Thoracic aorta (tissue), 2 donors: ENCODE measurements at regions not wholly inside any gene's neighbourhood (a gene's known extent, or its start where the extent isn't known, plus 50 kb on each side); places are given as distances from the start of the nearest gene placed in this dataset.
"Not testable (repeated sequence)": the region's sequence is repeated elsewhere in the genome, so short reads cannot be mapped to it uniquely, and the experiment has no call there.

Experiments
- ATAC-seq: fragments of 150-250 bp; one replicate; pipeline ENCODE4 v1.8.0; 2017; ENCODE audit warnings: low read depth; ENCODE audit not compliant: insufficient number of reproducible peaks, low FRiP score
- DNase-seq: peaks from one replicate; pipeline ENCODE4 v3.0.0-alpha.2; 2020; ENCODE audit warnings: low spot score
- H3K27ac ChIP-seq, 2 donors: fragments of 200-600 bp; sonication (generic); 1 replicate in 1 of 2; 2 replicates in 1 of 2; pipeline ENCODE4 v1.5.1; 2016; ENCODE audit warnings: mild to moderate bottlenecking in 2 of 2, moderate library complexity in 2 of 2
- H3K27me3 ChIP-seq: fragments of 200-600 bp; sonication (generic); replicated peaks from 2 replicates; pipeline ENCODE4 v1.6.0; 2016; ENCODE audit warnings: mild to moderate bottlenecking; ENCODE audit not compliant: insufficient read depth
- H3K36me3 ChIP-seq: fragments of 200-600 bp; sonication (generic); one replicate; pipeline ENCODE4 v1.5.1; 2016
- H3K4me1 ChIP-seq, 2 donors: fragments of 200-600 bp; sonication (generic); 1 replicate in 1 of 2; 2 replicates in 1 of 2; pipeline versions ENCODE4 v1.5.1 to v1.6.0; 2016; ENCODE audit warnings: low read depth in 2 of 2, mild to moderate bottlenecking in 1 of 2; ENCODE audit not compliant: control insufficient read depth in 1 of 2
- H3K4me3 ChIP-seq: fragments of 200-600 bp; sonication (generic); 2 replicates; pipeline ENCODE4 v1.5.1; 2016; ENCODE audit warnings: mild to moderate bottlenecking
- H3K9me3 ChIP-seq: fragments of 200-600 bp; sonication (generic); 2 replicates; pipeline ENCODE4 v1.5.1; 2016
- CTCF ChIP-seq: fragments of 200-600 bp; sonication (generic); IDR thresholded peaks from one replicate; pipeline ENCODE4 v1.5.1; 2019; ENCODE audit warnings: antibody characterized with exemption

- Histone ChIP-seq H3K36me3 (no peaks in the 10 kb centered on the region), H3K9me3 (no peaks in the 10 kb centered on the region), H3K4me1 (peaks cover 3 to 9% of the 10 kb centered on the region in 2 donors), H3K27me3 (no peaks in the 10 kb centered on the region), H3K4me3 (no peak overlapping the region), H3K27ac (no peak overlapping the region)
- no peak for TF ChIP-seq CTCF
- no peak for ATAC-seq
- DNase-seq, result no peak
Observed at GRCh38 chr11:96543177-96543576, 153.4 kb downstream of the JRKL start.

- H3K4me1 ChIP-seq, DNase-seq, H3K9me3 ChIP-seq, H3K4me3 ChIP-seq, H3K27ac ChIP-seq, ATAC-seq, H3K27me3 ChIP-seq, H3K36me3 ChIP-seq: not testable (repeated sequence)
Observed at GRCh38 chr11:96545192-96545591, 155.4 kb downstream of the JRKL start.

GRCh38 chr11:96551136-96551535, 161.3 kb downstream of the JRKL start:
- Histone ChIP-seq H3K27ac (no peak overlapping the region), H3K4me3 (no peak overlapping the region), H3K27me3 (no peaks in the 10 kb centered on the region), H3K4me1 (no peaks in the 10 kb centered on the region), H3K36me3 (no peaks in the 10 kb centered on the region), H3K9me3 (no peaks in the 10 kb centered on the region)
- no peak for TF ChIP-seq CTCF
- ATAC-seq, result no peak
- no peak for DNase-seq

GRCh38 chr11:96554236-96554820, 164.5 kb downstream of the JRKL start:
- Histone ChIP-seq H3K27ac (no peak overlapping the region), H3K27me3 (no peaks in the 10 kb centered on the region), H3K4me1 (no peaks in the 10 kb centered on the region), H3K36me3 (no peaks in the 10 kb centered on the region), H3K9me3 (no peaks in the 10 kb centered on the region), H3K4me3 (no peak overlapping the region)
- TF ChIP-seq CTCF, result no peak
- ATAC-seq (no peak), DNase-seq (no peak)

- not testable (repeated sequence) for ATAC-seq, H3K36me3 ChIP-seq
Observed at GRCh38 chr11:96555826-96556225, 166.0 kb downstream of the JRKL start.

GRCh38 chr11:96560727-96561126, 170.9 kb downstream of the JRKL start:
- not testable (repeated sequence) for H3K36me3 ChIP-seq, H3K27ac ChIP-seq, H3K27me3 ChIP-seq, ATAC-seq, DNase-seq, H3K4me3 ChIP-seq, H3K9me3 ChIP-seq, H3K4me1 ChIP-seq

More at GRCh38 chr11:96555826-96556225, 166.0 kb downstream of the JRKL start:
- DNase-seq, H3K4me3 ChIP-seq, H3K27me3 ChIP-seq, H3K4me1 ChIP-seq, H3K27ac ChIP-seq, H3K9me3 ChIP-seq: not testable (repeated sequence)

GRCh38 chr11:96567176-96567575, 177.4 kb downstream of the JRKL start:
- no peaks in the 10 kb centered on the region for H3K4me1 ChIP-seq
- H3K27me3 ChIP-seq, result no peaks in the 10 kb centered on the region
- no peak overlapping the region for H3K27ac ChIP-seq
- no peaks in the 10 kb centered on the region for H3K9me3 ChIP-seq
- H3K36me3 ChIP-seq, result no peaks in the 10 kb centered on the region
- ATAC-seq, result no peak
- DNase-seq, result no peak
- H3K4me3 ChIP-seq, result peak overlapping the region; percentile 7
- no peak for TF ChIP-seq CTCF
